Mesothelial cell of epicardium (in vitro differentiated cells): ENCODE measurements at regions not wholly inside any gene's neighbourhood (a gene's known extent, or its start where the extent isn't known, plus 50 kb on each side); places are given as distances from the start of the nearest gene placed in this dataset.

Source experiments
- DNase-seq, 2 experiments: peaks; one replicate each; pipeline ENCODE4 v3.0.0; 2021; ENCODE audit warnings: low spot score in 2 of 2; ENCODE audit not compliant: unreplicated experiment in 2 of 2
- H3K27ac Mint-ChIP-seq: 2 replicates; pipeline ENCODE4 v1.8.0; 2021; ENCODE audit warnings: mixed read lengths
- H3K27me3 Mint-ChIP-seq: 2 replicates; pipeline ENCODE4 v1.8.0; 2021; ENCODE audit warnings: low read depth, mixed read lengths
- H3K36me3 Mint-ChIP-seq: 2 replicates; pipeline ENCODE4 v1.8.0; 2021; ENCODE audit warnings: mixed read lengths
- H3K4me1 Mint-ChIP-seq: 2 replicates; pipeline ENCODE4 v1.8.0; 2021; ENCODE audit warnings: mixed read lengths
- H3K4me3 Mint-ChIP-seq: 2 replicates; pipeline ENCODE4 v1.8.0; 2021; ENCODE audit warnings: mild to moderate bottlenecking, moderate library complexity, mixed read lengths
- H3K9me3 Mint-ChIP-seq: 2 replicates; pipeline ENCODE4 v1.8.0; 2021; ENCODE audit warnings: mixed read lengths
- TF ChIP-seq, protein P1 (sequence below): fragments of 200-600 bp; sonication (generic); IDR thresholded peaks from one replicate; pipeline ENCODE4 v1.5.0; 2021; ENCODE audit warnings: antibody characterized with exemption; ENCODE audit not compliant: unreplicated experiment

DNA sequence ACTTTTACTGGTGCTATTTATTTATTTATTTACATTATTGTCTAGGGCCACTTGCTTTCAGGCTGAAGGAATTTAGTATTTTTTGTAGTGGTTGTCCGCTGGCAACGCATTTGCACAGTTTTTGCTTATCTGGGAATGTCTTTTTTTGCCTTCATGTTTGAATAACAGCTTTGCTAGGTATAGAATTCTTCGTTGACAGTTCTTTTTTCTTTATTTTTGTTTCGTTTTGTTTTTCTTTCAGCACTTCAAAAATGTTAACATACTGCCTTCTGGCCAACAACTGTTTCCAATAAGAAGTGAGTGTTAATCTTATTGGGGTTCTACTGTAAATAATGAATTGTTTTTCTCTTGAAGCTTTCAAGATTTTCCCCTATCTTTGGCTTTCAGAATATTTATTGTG, 252.7 kb upstream of the TARS1 start:
- Mint-ChIP-seq H3K9me3 (peaks cover 22% of the 10 kb centered on the region), H3K4me3 (no peak overlapping the region), H3K27ac (no peak overlapping the region), H3K27me3 (no peaks in the 10 kb centered on the region), H3K36me3 (peaks cover 1% of the 10 kb centered on the region), H3K4me1 (no peaks in the 10 kb centered on the region)
- DNase-seq = no peak
- TF ChIP-seq, protein P1, sequence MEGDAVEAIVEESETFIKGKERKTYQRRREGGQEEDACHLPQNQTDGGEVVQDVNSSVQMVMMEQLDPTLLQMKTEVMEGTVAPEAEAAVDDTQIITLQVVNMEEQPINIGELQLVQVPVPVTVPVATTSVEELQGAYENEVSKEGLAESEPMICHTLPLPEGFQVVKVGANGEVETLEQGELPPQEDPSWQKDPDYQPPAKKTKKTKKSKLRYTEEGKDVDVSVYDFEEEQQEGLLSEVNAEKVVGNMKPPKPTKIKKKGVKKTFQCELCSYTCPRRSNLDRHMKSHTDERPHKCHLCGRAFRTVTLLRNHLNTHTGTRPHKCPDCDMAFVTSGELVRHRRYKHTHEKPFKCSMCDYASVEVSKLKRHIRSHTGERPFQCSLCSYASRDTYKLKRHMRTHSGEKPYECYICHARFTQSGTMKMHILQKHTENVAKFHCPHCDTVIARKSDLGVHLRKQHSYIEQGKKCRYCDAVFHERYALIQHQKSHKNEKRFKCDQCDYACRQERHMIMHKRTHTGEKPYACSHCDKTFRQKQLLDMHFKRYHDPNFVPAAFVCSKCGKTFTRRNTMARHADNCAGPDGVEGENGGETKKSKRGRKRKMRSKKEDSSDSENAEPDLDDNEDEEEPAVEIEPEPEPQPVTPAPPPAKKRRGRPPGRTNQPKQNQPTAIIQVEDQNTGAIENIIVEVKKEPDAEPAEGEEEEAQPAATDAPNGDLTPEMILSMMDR = no peak

DNA sequence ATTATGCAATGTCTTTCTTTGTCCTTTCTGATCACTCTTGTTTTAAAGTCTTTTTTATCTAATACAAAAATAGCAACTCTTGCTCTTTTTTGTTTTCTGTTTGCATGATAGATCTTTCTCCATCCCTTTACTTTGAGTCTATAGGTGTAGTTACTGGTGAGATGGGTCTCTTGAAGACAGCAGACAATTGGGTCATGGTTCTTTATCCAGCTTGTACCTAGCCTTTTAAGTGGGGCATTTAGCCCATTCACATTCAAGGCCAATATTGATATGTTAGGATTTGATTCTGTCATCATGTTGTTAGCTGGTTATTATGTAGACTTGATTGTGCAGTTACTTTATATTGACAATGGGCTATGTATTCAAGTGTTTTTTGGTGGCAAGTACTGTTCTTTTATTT, 245.9 kb upstream of the TARS1 start:
- Mint-ChIP-seq H3K27me3 (no peaks in the 10 kb centered on the region), H3K36me3 (peaks cover 3% of the 10 kb centered on the region), H3K27ac (no peak overlapping the region), H3K9me3 (peaks cover 26% of the 10 kb centered on the region), H3K4me3 (no peak overlapping the region), H3K4me1 (peaks cover 7% of the 10 kb centered on the region)
- TF ChIP-seq, protein P1 = no peak
- DNase-seq = no peak

DNA sequence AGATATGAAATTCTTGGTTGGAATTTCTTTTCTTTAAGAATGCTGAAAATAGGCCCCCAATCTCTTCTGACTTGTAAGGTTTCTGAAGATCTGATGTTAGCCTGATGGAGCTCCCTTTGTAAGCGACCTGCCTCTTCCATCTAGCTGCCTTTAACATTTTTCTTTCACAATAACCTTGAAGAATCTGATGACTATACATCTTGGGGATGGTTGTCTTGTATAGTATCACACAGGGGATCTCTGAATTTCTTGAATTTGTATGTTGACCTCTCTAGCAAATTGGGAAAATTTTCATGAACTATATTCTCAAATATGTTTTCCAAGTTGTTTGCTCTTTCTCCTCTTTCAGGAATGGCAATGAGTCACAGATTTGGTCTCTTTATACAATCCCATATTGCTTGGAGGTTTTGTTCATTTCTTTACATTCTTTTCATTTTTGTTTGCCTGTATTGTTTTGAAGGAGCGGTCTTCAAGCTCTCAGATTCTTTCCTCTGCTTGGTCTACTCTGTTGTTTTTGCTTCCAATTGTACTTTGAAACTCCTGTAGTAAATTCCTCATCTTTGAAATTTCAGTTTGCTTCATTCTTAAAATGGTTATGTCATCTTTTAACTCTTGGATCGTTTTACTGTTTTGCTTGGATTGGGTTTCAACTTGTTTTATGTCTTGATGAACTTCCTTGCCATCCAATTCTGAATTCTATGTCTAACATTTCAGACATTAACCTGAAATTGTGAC, 245.2 kb upstream of the TARS1 start:
- TF ChIP-seq, protein P1 = no peak
- H3K9me3 Mint-ChIP-seq = peaks cover 26% of the 10 kb centered on the region
- peaks cover 11% of the 10 kb centered on the region for H3K4me1 Mint-ChIP-seq
- no peak overlapping the region for H3K27ac Mint-ChIP-seq
- no peak overlapping the region for H3K4me3 Mint-ChIP-seq
- H3K36me3 Mint-ChIP-seq = peaks cover 3% of the 10 kb centered on the region
- no peak for DNase-seq
- H3K27me3 Mint-ChIP-seq = no peaks in the 10 kb centered on the region

DNA sequence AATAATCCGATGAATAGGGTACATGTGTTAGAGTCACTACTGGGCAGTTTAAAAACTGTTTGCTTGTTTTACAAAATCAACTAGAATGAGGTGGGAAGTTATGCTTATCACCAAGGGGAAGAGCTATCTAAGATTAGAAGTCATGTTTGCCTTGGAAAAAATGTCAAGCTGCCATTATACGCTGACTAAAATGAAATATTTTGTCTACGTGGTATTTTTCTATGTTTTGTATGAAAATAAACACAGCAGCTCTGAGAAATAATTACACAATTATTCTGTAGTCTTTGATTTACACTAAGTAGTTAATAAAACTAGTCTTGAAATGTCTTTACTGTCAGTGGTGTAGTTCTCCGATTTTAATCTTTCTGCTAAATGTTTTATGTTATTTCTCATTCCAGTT, 241.9 kb upstream of the TARS1 start:
- Mint-ChIP-seq H3K4me1 (peaks cover 11% of the 10 kb centered on the region), H3K4me3 (no peak overlapping the region), H3K27ac (no peak overlapping the region), H3K36me3 (peaks cover 1% of the 10 kb centered on the region), H3K9me3 (peaks cover 20% of the 10 kb centered on the region), H3K27me3 (no peaks in the 10 kb centered on the region)
- no peak for DNase-seq
- TF ChIP-seq, protein P1 = no peak

DNA sequence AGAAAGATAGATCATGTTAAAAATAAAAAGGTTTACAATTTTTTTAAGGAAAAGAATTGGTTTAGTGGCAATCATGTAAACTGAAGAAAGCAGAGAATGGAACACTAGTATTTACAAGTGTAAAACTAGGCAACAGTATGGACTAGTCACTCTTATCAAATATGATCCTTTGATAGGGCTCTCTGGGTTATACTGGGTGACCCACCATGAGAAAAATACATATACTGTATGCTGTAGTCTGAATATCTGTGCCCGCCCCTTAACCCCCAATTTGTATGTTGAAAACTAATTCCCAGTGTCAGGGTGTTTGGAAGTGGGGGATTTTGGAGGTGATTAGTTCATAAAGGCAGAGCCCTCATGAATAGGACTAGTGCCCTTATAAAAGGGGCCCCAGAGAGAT, 236.8 kb upstream of the TARS1 start:
- H3K27ac Mint-ChIP-seq = no peak overlapping the region
- peaks cover 6% of the 10 kb centered on the region for H3K4me1 Mint-ChIP-seq

More for the DNA sequence above, 236.8 kb upstream of the TARS1 start:
- DNase-seq = no peak
- H3K27me3 Mint-ChIP-seq = peaks cover 18% of the 10 kb centered on the region
- H3K9me3 Mint-ChIP-seq = peaks cover 15% of the 10 kb centered on the region
- no peaks in the 10 kb centered on the region for H3K36me3 Mint-ChIP-seq
- no peak overlapping the region for H3K4me3 Mint-ChIP-seq
- TF ChIP-seq, protein P1 = no peak
